BLaER1 (cell line): ENCODE measurements at regions not wholly inside any gene's neighbourhood (a gene's known extent, or its start where the extent isn't known, plus 50 kb on each side); places are given as distances from the start of the nearest gene placed in this dataset.

Source experiments
- H3K27ac ChIP-seq: shearing (Covaris generic); formaldehyde crosslinking; 2 replicates; pipeline ENCODE4 v1.8.1; 2022
- H3K27me3 ChIP-seq: shearing (Covaris generic); formaldehyde crosslinking; 2 replicates; pipeline ENCODE4 v1.8.1; 2022
- H3K36me3 ChIP-seq: shearing (Covaris generic); formaldehyde crosslinking; 2 replicates; pipeline ENCODE4 v1.8.1; 2022
- H3K4me1 ChIP-seq: shearing (Covaris generic); formaldehyde crosslinking; 2 replicates; pipeline ENCODE4 v1.8.1; 2022
- H3K4me2 ChIP-seq: shearing (Covaris generic); formaldehyde crosslinking; 2 replicates; pipeline ENCODE4 v1.8.1; 2022
- H3K4me3 ChIP-seq: shearing (Covaris generic); formaldehyde crosslinking; 2 replicates; pipeline ENCODE4 v1.8.1; 2022
- H3K9ac ChIP-seq: shearing (Covaris generic); formaldehyde crosslinking; 2 replicates; pipeline ENCODE4 v1.8.1; 2022
- H3K9me3 ChIP-seq: shearing (Covaris generic); formaldehyde crosslinking; 2 replicates; pipeline ENCODE4 v1.8.1; 2022
- H4K20me1 ChIP-seq: shearing (Covaris generic); formaldehyde crosslinking; 2 replicates; pipeline ENCODE4 v1.8.1; 2022
- Cebpa-rat ChIP-seq: shearing (Covaris generic); IDR thresholded peaks from 2 replicates; pipeline ENCODE4 v1.8.1; 2022

- Histone ChIP-seq H3K36me3 (no peaks in the 10 kb centered on the region), H3K9me3 (peaks cover 9% of the 10 kb centered on the region)
These were observed 467.9 kb upstream of the AUTS2 start for GRCh38 chr7:69130396-69130795.

GRCh38 chr7:69134316-69134715 is 464.0 kb upstream of the AUTS2 start:
- no peaks in the 10 kb centered on the region for H3K36me3 ChIP-seq
- TF ChIP-seq Cebpa-rat = no peak
- no peaks in the 10 kb centered on the region for H3K27me3 ChIP-seq
- H3K4me1 ChIP-seq = peaks cover 31% of the 10 kb centered on the region
- H3K9me3 ChIP-seq = peaks cover 48% of the 10 kb centered on the region
- no peak overlapping the region for H3K4me3 ChIP-seq
- H4K20me1 ChIP-seq = no peaks in the 10 kb centered on the region
- no peak overlapping the region for H3K4me2 ChIP-seq
- no peak overlapping the region for H3K9ac ChIP-seq
- H3K27ac ChIP-seq = no peak overlapping the region

More at GRCh38 chr7:69130396-69130795, 467.9 kb upstream of the AUTS2 start:
- Histone ChIP-seq H3K4me2 (peak overlapping the region; percentile 12), H3K4me1 (peaks cover 43% of the 10 kb centered on the region), H3K27me3 (no peaks in the 10 kb centered on the region), H4K20me1 (no peaks in the 10 kb centered on the region), H3K4me3 (no peak overlapping the region), H3K27ac (no peak overlapping the region), H3K9ac (no peak overlapping the region)
- no peak for TF ChIP-seq Cebpa-rat

DNA sequence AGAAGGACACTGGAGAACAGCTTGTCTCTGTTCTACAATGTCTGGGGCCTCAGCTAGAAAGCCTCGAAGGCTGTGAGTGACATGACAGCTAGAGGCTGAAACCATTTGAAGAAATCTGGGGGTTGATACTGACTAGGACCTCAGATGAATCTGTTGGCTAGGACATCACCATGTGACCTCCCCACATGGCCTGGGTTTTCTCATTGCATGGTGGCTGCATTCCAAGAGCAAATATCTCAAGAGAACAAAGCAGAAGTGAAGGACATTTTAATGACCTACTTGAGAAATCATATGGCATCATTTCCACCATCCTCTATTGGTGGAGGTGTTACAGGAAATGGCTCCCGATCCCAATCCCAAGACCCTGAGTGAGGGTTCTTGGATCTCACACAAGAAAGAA is 450.6 kb upstream of the AUTS2 start:
- Histone ChIP-seq H3K36me3 (no peaks in the 10 kb centered on the region), H3K4me2 (peak overlapping the region; percentile 61), H3K9me3 (peaks cover 41% of the 10 kb centered on the region), H3K27ac (0 out of 2 replicates have a peak overlapping the region, but pooled peaks have one; percentile 12), H3K4me1 (peaks cover 21% of the 10 kb centered on the region), H3K27me3 (no peaks in the 10 kb centered on the region), H4K20me1 (no peaks in the 10 kb centered on the region), H3K4me3 (no peak overlapping the region), H3K9ac (no peak overlapping the region)
- no peak for TF ChIP-seq Cebpa-rat

- Histone ChIP-seq H3K4me3 (no peak overlapping the region), H3K27me3 (no peaks in the 10 kb centered on the region), H3K9ac (no peak overlapping the region), H4K20me1 (no peaks in the 10 kb centered on the region), H3K4me2 (no peak overlapping the region), H3K27ac (no peak overlapping the region), H3K4me1 (peaks cover 29% of the 10 kb centered on the region), H3K9me3 (peaks cover 53% of the 10 kb centered on the region), H3K36me3 (no peaks in the 10 kb centered on the region)
- TF ChIP-seq Cebpa-rat = no peak
These were observed 448.2 kb upstream of the AUTS2 start for GRCh38 chr7:69149804-69150782.

DNA sequence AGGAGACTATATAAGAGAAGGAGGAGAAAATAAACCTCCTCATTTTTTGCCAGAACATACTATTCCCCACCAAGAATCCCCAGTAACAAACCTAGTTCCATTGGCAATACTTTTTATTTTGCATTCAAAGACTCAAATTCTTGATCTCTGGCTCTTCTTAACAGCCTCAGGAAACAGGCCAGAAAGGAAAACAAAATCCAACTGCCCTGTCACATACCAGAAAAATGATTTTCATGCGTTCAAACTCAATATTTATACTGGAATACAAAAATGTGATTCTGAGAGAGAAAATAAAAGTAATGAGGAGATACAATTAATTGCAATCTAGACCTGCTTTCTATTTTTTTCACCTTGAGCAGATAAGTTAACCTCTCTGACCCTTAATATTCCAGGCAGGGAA is 435.9 kb upstream of the AUTS2 start:
- no peak overlapping the region for H3K4me3 ChIP-seq
- H3K9ac ChIP-seq = no peak overlapping the region
- no peaks in the 10 kb centered on the region for H4K20me1 ChIP-seq
- H3K36me3 ChIP-seq = no peaks in the 10 kb centered on the region
- H3K4me1 ChIP-seq = no peaks in the 10 kb centered on the region
- no peaks in the 10 kb centered on the region; the same call in none of the 2 replicates for H3K9me3 ChIP-seq
- no peaks in the 10 kb centered on the region for H3K27me3 ChIP-seq
- TF ChIP-seq Cebpa-rat = no peak
- no peak overlapping the region for H3K4me2 ChIP-seq
- H3K27ac ChIP-seq = no peak overlapping the region

- no peak for TF ChIP-seq Cebpa-rat
- H3K36me3 ChIP-seq = no peaks in the 10 kb centered on the region
- H3K9ac ChIP-seq = no peak overlapping the region
- no peaks in the 10 kb centered on the region for H4K20me1 ChIP-seq
- H3K4me1 ChIP-seq = no peaks in the 10 kb centered on the region
- H3K27ac ChIP-seq = no peak overlapping the region
- no peaks in the 10 kb centered on the region; the same call in none of the 2 replicates for H3K9me3 ChIP-seq
- H3K4me2 ChIP-seq = no peak overlapping the region
- H3K4me3 ChIP-seq = no peak overlapping the region
- no peaks in the 10 kb centered on the region for H3K27me3 ChIP-seq
These were observed 435.2 kb upstream of the AUTS2 start for GRCh38 chr7:69162931-69163670.

DNA sequence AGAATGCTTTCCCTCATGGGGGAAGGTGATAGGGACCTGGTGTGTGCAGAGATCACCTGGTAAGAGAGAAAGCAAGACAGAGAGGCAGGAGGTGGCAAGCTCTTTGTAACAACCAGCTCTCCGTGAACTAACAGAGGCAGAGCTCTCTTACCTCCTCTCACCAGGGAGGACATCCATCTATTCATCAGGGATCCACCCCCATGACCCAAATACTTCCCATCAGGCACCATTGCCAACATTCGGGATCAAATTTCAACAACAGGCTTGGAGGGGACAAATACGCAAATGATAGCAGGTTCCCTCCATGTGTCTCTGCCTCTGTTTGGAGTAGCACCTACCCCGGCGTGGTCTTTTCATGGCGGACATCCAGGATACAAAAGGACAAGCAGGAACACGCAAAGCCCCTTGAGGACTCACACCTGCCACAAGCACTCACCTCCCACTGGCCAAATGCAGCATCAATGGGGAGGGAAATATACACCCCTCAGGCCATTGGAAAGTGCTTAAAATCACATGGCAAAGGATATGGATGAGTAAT is 431.2 kb upstream of the AUTS2 start:
- Histone ChIP-seq H3K27me3 (no peaks in the 10 kb centered on the region), H4K20me1 (no peaks in the 10 kb centered on the region), H3K4me2 (no peak overlapping the region), H3K36me3 (no peaks in the 10 kb centered on the region), H3K4me1 (peaks cover 8% of the 10 kb centered on the region; the same call in 1 of the 2 replicates), H3K9me3 (no peaks in the 10 kb centered on the region; the same call in 1 of the 2 replicates), H3K9ac (no peak overlapping the region), H3K27ac (no peak overlapping the region), H3K4me3 (no peak overlapping the region)
- no peak for TF ChIP-seq Cebpa-rat

- Histone ChIP-seq H3K36me3 (no peaks in the 10 kb centered on the region), H3K4me1 (peaks cover 30% of the 10 kb centered on the region), H3K27me3 (no peaks in the 10 kb centered on the region), H3K4me2 (0 out of 2 replicates have a peak overlapping the region, but pooled peaks have one; percentile 1), H3K9ac (no peak overlapping the region), H3K27ac (no peak overlapping the region; the same call in 1 of the 2 replicates), H3K4me3 (no peak overlapping the region), H4K20me1 (no peaks in the 10 kb centered on the region), H3K9me3 (no peaks in the 10 kb centered on the region; the same call in 1 of the 2 replicates)
- no peak for TF ChIP-seq Cebpa-rat
These were observed 428.9 kb upstream of the AUTS2 start for GRCh38 chr7:69169386-69169785.

GRCh38 chr7:69172357-69173077 is 425.8 kb upstream of the AUTS2 start:
- Histone ChIP-seq H3K27me3 (no peaks in the 10 kb centered on the region), H3K9me3 (peaks cover 11% of the 10 kb centered on the region; the same call in 1 of the 2 replicates), H3K36me3 (0 out of 2 replicates have a peak, but pooled peaks cover 5% of the 10 kb centered on the region), H4K20me1 (no peaks in the 10 kb centered on the region), H3K27ac (no peak overlapping the region), H3K4me2 (peak overlapping the region; percentile 70), H3K9ac (no peak overlapping the region), H3K4me3 (no peak overlapping the region), H3K4me1 (peaks cover 61% of the 10 kb centered on the region)
- TF ChIP-seq Cebpa-rat = no peak
